HG02852 (cell line): ENCODE measurements at regions not wholly inside any gene's neighbourhood (a gene's known extent, or its start where the extent isn't known, plus 50 kb on each side); places are given as distances from the start of the nearest gene placed in this dataset.

Source experiments
- ATAC-seq: cut with Tn5 transposase; IDR thresholded peaks from one replicate; pipeline ENCODE4 v1.9.1; 2021; ENCODE audit warnings: mild to moderate bottlenecking, moderate library complexity; ENCODE audit not compliant: unreplicated experiment

GRCh38 chr2:144248350-144249034 is 271.4 kb downstream of the ZEB2 start:
- ATAC-seq: peak; percentile 45

DNA sequence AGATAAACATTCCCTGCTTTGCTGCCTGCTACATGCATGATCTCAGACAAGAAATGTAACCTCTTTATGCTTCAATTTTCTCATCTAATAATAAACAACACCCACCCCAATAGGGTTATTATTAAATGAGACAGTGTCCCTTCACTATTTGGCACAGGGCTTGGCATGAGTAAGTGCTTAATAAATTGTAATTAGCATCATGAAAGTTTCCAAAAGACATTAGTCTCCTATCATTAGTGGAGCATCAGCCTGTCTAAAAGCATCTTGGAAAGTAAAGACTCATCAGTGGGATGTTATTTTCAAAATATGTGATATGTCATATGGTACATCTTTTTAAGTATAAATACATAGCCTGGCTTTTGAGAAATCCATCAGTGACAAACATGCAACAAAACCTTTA is 275.0 kb downstream of the ZEB2 start:
- ATAC-seq: no peak

DNA sequence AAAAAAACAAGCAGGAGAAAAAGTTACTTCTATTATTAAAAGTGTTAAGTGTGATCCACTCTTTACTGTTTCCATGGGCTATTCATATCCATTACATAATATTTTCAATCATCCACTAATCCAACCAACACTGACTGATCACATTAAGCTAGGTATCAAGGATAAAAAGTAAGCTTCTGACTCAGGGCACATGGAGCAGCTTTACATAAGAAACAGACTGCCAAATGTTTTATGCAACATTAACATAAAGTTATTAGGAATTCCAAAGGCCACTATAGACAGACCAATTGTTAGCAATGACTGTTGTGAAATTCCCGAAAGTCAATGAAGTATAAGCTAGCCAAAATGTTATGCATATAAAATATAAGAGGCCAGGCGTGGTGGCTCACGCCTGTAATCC is 277.6 kb downstream of the ZEB2 start:
- no peak for ATAC-seq

- no peak for ATAC-seq
These were observed 278.1 kb downstream of the ZEB2 start for GRCh38 chr2:144241801-144242200.

DNA sequence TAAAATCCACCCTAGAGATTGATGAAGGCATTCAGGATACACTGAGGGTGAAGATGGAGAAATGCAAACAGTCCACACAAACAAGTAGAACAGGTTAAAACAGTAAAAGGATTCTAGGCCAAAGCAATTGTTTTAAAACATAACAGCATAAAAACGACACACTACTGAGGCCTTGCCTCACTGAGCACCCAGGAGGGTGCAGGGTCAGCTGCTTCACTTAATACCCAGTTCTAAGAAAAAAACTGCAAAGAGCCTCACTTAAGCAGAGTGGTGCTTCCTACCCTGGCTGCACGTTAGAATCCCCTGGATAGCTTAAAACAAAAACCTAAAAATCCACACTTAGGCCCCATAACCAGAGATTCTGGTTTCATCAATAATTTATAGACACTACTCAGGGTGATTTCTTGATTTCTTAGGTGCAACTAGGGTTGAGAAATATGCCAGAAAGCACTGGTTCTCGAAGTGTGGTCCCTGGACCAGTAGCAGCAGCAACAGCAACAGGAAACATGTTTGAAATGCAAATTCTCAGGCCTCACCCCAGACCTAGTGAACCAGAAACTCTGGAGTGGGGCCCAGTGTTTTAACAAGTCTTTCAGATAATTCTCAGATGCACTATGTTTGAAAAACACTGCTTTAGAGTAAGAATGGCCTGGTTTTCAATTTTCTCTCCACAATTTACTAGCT is 279.1 kb downstream of the ZEB2 start:
- ATAC-seq: peak; percentile 89

DNA sequence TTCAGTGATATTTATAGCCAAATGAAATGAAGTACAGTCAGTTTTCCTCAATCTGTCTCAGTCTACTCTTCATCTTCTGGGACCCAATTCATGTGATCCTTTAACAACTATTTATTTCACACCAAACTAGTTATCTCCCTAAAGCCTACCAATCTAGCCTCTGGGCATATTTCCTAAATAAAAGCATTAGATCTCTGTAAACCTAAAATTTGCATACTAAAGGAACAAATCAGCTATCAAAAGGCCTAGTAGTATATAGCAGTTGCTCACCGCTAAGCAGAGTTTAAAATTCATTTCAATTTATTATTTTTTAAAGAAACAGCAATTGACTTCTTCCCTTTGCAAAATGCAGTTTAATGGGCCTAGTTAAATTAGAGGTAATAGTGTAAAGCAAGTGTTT is 280.2 kb downstream of the ZEB2 start:
- no peak for ATAC-seq

DNA sequence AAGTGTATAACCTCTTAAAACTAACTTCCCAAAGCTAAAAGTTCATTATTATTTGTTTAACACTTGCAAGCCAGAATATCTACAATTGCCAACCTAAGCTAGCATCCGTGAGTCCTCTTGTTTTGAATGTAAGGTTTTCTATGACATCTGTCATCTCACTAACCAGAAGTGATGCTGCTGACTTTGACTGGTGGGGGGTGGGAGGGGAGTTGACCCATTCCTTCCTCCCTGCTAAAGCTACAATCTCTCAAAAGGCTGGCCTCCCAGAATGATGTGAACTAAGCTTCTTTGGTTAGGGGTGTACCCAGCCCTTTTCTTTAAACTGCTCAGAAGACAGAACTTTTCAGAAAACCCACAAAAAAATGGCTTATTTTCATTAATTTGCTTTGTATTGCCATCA is 280.6 kb downstream of the ZEB2 start:
- no peak for ATAC-seq

DNA sequence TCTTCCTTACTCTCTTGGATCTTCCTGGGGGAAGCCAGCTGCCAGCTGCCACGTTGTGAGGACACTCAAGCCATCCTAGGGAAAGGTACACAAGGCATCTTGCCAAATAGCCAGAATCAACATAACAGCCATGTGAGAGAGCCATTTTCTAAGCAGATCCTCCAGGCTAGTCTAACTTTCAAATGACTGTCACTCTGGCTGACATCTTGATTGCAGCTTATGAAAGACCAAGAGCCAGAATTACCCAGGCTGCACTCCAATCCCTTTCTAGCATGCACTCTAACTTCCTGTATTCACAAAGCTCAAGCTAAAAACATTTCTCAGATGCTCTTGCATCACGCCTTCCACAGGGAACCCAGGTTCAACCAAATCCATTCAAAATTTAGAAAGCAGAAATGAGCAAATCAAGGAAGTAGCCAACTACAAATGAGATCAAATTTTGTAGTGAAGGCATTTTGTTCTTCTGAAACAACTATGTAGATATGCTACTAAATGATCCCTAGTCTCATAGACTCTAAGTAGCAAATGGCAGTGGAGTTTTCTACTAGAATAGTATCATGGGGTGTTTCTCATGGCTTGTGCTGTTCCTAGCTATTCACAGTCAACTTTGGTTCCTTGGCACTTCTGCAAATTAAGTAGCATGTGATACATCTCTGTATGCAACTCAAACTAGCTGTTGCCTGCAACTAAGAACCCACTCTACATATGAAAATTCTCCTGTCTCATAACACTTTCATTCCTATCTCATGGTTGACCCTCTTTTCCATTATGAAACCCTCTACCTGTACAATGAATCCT is 281.9 kb downstream of the ZEB2 start:
- ATAC-seq: no peak

GRCh38 chr2:144237108-144237507 is 282.8 kb downstream of the ZEB2 start:
- no peak for ATAC-seq

GRCh38 chr2:144235050-144235449 is 284.9 kb downstream of the ZEB2 start:
- no peak for ATAC-seq

DNA sequence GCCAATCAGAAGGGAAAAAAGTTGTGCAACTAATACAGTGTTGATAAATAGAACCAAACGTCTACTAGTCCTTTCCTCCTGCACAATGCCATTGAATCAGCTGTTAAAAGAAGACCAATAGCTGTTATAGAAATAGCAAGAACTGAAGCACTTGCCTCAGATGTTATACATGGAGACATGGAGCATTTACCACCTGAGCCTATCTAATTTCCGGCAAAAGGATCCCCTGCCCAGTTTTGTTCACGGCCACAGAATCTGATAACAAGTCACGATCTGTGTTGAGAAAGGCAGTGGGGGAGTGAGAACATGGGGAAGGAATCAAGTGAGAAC is 285.4 kb downstream of the ZEB2 start:
- no peak for ATAC-seq

- no peak for ATAC-seq
These were observed 286.0 kb downstream of the ZEB2 start for GRCh38 chr2:144233733-144234541.

DNA sequence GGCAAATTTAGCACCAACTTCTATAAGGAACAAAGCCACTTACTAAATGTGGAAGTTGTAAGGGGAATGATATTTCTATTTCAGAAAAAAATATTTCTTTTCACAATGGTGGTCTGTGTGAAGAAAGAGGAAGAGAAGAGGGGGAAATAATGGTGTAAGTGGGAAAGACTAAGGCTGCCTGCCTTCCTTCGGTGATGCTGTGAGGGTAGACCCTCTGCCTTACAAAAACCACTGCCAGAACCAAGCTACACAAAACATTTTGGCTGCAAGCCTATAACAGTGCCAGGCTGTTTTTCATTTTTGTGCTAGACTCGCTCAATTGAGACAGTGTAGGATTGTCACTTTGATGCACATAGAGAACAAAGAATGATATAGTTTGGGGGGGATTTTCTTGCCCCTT is 286.6 kb downstream of the ZEB2 start:
- ATAC-seq: no peak

DNA sequence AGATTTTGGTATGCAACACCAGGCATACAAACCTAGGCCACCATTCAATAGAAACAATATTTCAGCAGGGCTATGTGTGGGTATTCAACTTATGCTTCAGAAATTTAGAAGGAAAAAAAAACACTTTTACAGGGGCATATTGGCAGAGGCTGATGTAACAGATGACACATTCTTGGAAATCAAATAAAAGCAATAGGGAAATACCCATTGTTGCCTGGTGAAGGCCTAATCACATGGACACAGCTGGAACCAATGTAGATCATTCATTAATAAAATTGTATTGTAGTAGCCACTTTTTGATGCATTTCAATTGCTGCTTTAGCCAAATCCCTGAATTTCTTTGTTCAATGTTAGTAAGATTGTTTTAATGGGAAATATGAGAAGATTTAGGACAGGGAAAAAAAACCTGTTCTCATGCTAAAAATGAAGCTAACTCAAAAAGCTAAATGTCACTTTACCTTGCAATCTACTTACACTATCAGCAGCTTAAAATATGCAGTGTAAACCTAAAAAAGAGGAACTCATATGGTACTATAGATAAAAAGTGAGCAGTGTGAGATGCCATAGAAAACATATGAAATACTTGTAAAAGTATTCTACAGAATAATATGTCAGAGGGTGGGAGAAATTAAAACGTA is 289.4 kb downstream of the ZEB2 start:
- ATAC-seq: no peak

DNA sequence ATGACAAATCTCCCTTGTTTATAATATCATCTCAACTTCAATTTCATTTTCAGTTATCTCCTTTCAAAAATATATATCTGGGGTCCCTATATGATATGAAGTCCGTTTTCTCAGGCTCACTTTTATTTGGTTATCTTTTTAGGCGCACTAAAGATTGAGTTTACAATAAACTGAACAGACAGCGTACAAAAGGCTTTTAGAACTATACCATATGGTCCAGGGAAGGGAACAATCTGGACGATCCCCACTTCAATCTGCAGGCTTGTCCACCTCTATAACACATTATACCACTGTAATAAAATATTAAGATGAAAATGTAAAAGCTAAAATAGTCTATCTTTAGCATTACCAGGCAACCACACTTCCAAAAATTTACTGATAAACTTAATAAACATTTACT is 289.9 kb downstream of the ZEB2 start:
- no peak for ATAC-seq

GRCh38 chr2:144229296-144229695 is 290.6 kb downstream of the ZEB2 start:
- no peak for ATAC-seq

GRCh38 chr2:144227427-144228105 is 292.4 kb downstream of the ZEB2 start:
- ATAC-seq: no peak

- no peak for ATAC-seq
These were observed 294.8 kb downstream of the ZEB2 start for GRCh38 chr2:144225076-144225475.

DNA sequence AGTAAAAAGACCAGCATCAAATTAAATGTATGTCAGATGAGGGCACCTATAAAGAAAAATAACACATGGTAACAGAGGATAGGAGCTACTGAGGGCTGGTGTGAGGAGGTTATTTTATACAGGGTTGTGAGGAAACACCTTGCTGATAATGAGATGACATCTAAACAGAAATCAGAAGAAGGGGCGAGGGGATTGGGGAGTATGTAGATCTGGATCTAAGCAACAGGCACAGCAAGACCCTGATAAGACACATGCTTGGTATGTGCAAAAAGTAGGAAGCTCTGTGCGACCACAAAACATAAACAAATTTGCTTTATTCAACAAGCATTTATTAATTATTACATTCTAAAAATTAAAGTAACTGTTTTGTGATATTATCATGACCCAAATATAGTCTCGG is 295.4 kb downstream of the ZEB2 start:
- ATAC-seq: no peak

GRCh38 chr2:144219979-144220378 is 299.9 kb downstream of the ZEB2 start:
- no peak for ATAC-seq
